CD4-positive, alpha-beta memory T cell (primary cell): ENCODE measurements at regions not wholly inside any gene's neighbourhood (a gene's known extent, or its start where the extent isn't known, plus 50 kb on each side); places are given as distances from the start of the nearest gene placed in this dataset.

Experiments
- CTCF ChIA-PET: fragments of 350-600 bp; sonication (Branson Sonifier 250); formaldehyde crosslinking; loops from one replicate; lab custom pipeline; 2021; ENCODE audit warnings: inconsistent platforms; ENCODE audit not compliant: partially characterized antibody; lab: Charles Lee
- POLR2A ChIA-PET: fragments of 350-600 bp; sonication (Branson Sonifier 250); formaldehyde crosslinking; loops from one replicate; lab custom pipeline; 2021; ENCODE audit not compliant: partially characterized antibody; lab: Charles Lee
- DNase-seq, 5 donors: peaks; one replicate each; pipeline versions ENCODE4 v3.0.0 to v3.0.0-alpha.2; 2020 to 2022; ENCODE audit warnings: mixed read lengths in 1 of 5
- H3K27ac ChIP-seq: one replicate; pipeline ENCODE4 v1.7.0; 2013; ENCODE audit warnings: low read depth, low read length
- H3K27me3 ChIP-seq: 2 replicates; pipeline ENCODE4 v1.7.0; 2013; ENCODE audit warnings: mild to moderate bottlenecking, low read length, moderate library complexity; ENCODE audit not compliant: insufficient read depth
- H3K36me3 ChIP-seq: 2 replicates; pipeline ENCODE4 v1.7.0; 2013; ENCODE audit warnings: mild to moderate bottlenecking, low read length, moderate library complexity; ENCODE audit not compliant: insufficient read depth
- H3K4me1 ChIP-seq: 2 replicates; pipeline ENCODE4 v1.7.0; 2013; ENCODE audit warnings: mild to moderate bottlenecking, low read length, moderate library complexity; ENCODE audit not compliant: insufficient read depth
- H3K4me3 ChIP-seq, 2 donors: one replicate each; pipeline ENCODE4 v1.7.0; 2013; ENCODE audit warnings: low read length in 2 of 2, mild to moderate bottlenecking in 1 of 2
- H3K9me3 ChIP-seq, 2 donors: one replicate each; pipeline ENCODE4 v1.7.0; 2013; ENCODE audit warnings: low read length in 2 of 2, control low read depth in 1 of 2; ENCODE audit not compliant: control insufficient read depth in 1 of 2
- H3K27ac Mint-ChIP-seq, 7 donors: one replicate each; pipeline ENCODE4 v1.8.0; 2020 to 2021; ENCODE audit warnings: mixed read lengths in 7 of 7, mild to moderate bottlenecking in 6 of 7, inconsistent platforms in 3 of 7, moderate library complexity in 3 of 7
- H3K27me3 Mint-ChIP-seq, 2 donors: one replicate each; pipeline ENCODE4 v1.8.0; 2020 to 2021; ENCODE audit warnings: mixed read lengths in 2 of 2
- H3K36me3 Mint-ChIP-seq, 2 donors: one replicate each; pipeline ENCODE4 v1.8.0; 2020 to 2021; ENCODE audit warnings: mixed read lengths in 2 of 2, inconsistent platforms in 1 of 2, mild to moderate bottlenecking in 1 of 2
- H3K4me1 Mint-ChIP-seq, 4 donors: one replicate each; pipeline ENCODE4 v1.8.0; 2020 to 2021; ENCODE audit warnings: mixed read lengths in 4 of 4, mild to moderate bottlenecking in 1 of 4
- H3K4me3 Mint-ChIP-seq, 8 donors: one replicate each; pipeline ENCODE4 v1.8.0; 2020 to 2021; ENCODE audit warnings: mixed read lengths in 8 of 8, mild to moderate bottlenecking in 7 of 8, moderate library complexity in 6 of 8, inconsistent platforms in 3 of 8
- H3K9me3 Mint-ChIP-seq, 8 donors: one replicate each; pipeline ENCODE4 v1.8.0; 2020 to 2021; ENCODE audit warnings: mixed read lengths in 8 of 8, mild to moderate bottlenecking in 5 of 8, inconsistent platforms in 3 of 8, moderate library complexity in 1 of 8
- intact Hi-C: fragments of 100-400 bp; cut with micrococcal nuclease; formaldehyde crosslinking; loops from one replicate; pipeline ENCODE4 v1.15.1; 2023

GRCh38 chr20:16974855-16975162 lies 226.7 kb downstream of the OTOR start:
- CTCF ChIA-PET = no interaction called here
- no peak for DNase-seq
- POLR2A ChIA-PET = no interaction called here

GRCh38 chr20:16975682-16976081 lies 227.5 kb downstream of the OTOR start:
- no peaks in the 10 kb centered on the region for H3K4me1 ChIP-seq
- H3K36me3 ChIP-seq = no peaks in the 10 kb centered on the region
- Mint-ChIP-seq H3K4me3 (no peak overlapping the region), H3K36me3 (no peaks in the 10 kb centered on the region), H3K27me3 (no peaks in the 10 kb centered on the region), H3K9me3 (peaks cover 0 to 12% (median 6%) of the 10 kb centered on the region in 8 donors), H3K4me1 (peaks cover 0 to 1% (median 0%) of the 10 kb centered on the region in 4 donors), H3K27ac (no peak overlapping the region)
- no peak for DNase-seq
- intact Hi-C loops = no loop called here
- no peak overlapping the region for H3K27ac ChIP-seq
- POLR2A ChIA-PET = no interaction called here
- no peak overlapping the region for H3K4me3 ChIP-seq
- no peaks in the 10 kb centered on the region for H3K9me3 ChIP-seq
- H3K27me3 ChIP-seq = no peaks in the 10 kb centered on the region
- CTCF ChIA-PET = no interaction called here

More at GRCh38 chr20:16974855-16975162, 226.7 kb downstream of the OTOR start:
- H3K27me3 ChIP-seq = no peaks in the 10 kb centered on the region
- H3K27me3 Mint-ChIP-seq = peaks cover 0 to under 1% of the 10 kb centered on the region in 2 donors
- no peak overlapping the region for H3K4me3 ChIP-seq
- intact Hi-C loops = no loop called here
- peaks cover 0 to 1% (median 0%) of the 10 kb centered on the region in 4 donors for H3K4me1 Mint-ChIP-seq
- no peak overlapping the region for H3K4me3 Mint-ChIP-seq
- H3K27ac Mint-ChIP-seq = no peak overlapping the region
- H3K36me3 Mint-ChIP-seq = no peaks in the 10 kb centered on the region
- H3K9me3 ChIP-seq = no peaks in the 10 kb centered on the region
- H3K27ac ChIP-seq = no peak overlapping the region
- no peaks in the 10 kb centered on the region for H3K4me1 ChIP-seq
- peaks cover 0 to 12% (median 6%) of the 10 kb centered on the region in 8 donors for H3K9me3 Mint-ChIP-seq
- no peaks in the 10 kb centered on the region for H3K36me3 ChIP-seq

- Mint-ChIP-seq H3K9me3 (peaks cover 0 to 15% (median 8%) of the 10 kb centered on the region in 8 donors), H3K27ac (no peak overlapping the region), H3K36me3 (no peaks in the 10 kb centered on the region), H3K4me1 (peaks cover 0 to 1% (median 0%) of the 10 kb centered on the region in 4 donors), H3K27me3 (no peaks in the 10 kb centered on the region), H3K4me3 (no peak overlapping the region)
- Histone ChIP-seq H3K27me3 (no peaks in the 10 kb centered on the region), H3K36me3 (no peaks in the 10 kb centered on the region), H3K4me1 (no peaks in the 10 kb centered on the region), H3K27ac (no peak overlapping the region), H3K4me3 (no peak overlapping the region), H3K9me3 (no peaks in the 10 kb centered on the region)
- no peak for DNase-seq
- CTCF ChIA-PET = no interaction called here
- intact Hi-C loops = no loop called here
- POLR2A ChIA-PET = no interaction called here
These were observed 230.3 kb downstream of the OTOR start for GRCh38 chr20:16978497-16978896.

GRCh38 chr20:16982091-16982726 lies 234.1 kb downstream of the OTOR start:
- no peaks in the 10 kb centered on the region for H3K4me1 ChIP-seq
- H3K9me3 ChIP-seq = no peaks in the 10 kb centered on the region
- Mint-ChIP-seq H3K27me3 (no peaks in the 10 kb centered on the region), H3K4me1 (no peaks in the 10 kb centered on the region), H3K36me3 (no peaks in the 10 kb centered on the region), H3K4me3 (no peak overlapping the region), H3K27ac (no peak overlapping the region), H3K9me3 (peaks cover 0 to 12% (median 8%) of the 10 kb centered on the region in 8 donors)
- intact Hi-C loops = no loop called here
- POLR2A ChIA-PET = no interaction called here
- no peak overlapping the region for H3K27ac ChIP-seq
- H3K36me3 ChIP-seq = no peaks in the 10 kb centered on the region
- CTCF ChIA-PET = no interaction called here
- no peak overlapping the region for H3K4me3 ChIP-seq
- DNase-seq = no peak
- no peaks in the 10 kb centered on the region for H3K27me3 ChIP-seq

GRCh38 chr20:16984481-16984880 lies 236.3 kb downstream of the OTOR start:
- ChIA-PET POLR2A (no interaction called here), CTCF (no interaction called here)
- H3K27me3 ChIP-seq = no peaks in the 10 kb centered on the region
- H3K27ac ChIP-seq = no peak overlapping the region
- H3K4me3 ChIP-seq = no peak overlapping the region
- H3K9me3 ChIP-seq = no peaks in the 10 kb centered on the region
- no peak for DNase-seq
- H3K4me1 Mint-ChIP-seq = no peaks in the 10 kb centered on the region
- no peak overlapping the region for H3K4me3 Mint-ChIP-seq
- H3K36me3 Mint-ChIP-seq = no peaks in the 10 kb centered on the region
- H3K27me3 Mint-ChIP-seq = no peaks in the 10 kb centered on the region
- no peaks in the 10 kb centered on the region for H3K36me3 ChIP-seq
- H3K27ac Mint-ChIP-seq = no peak overlapping the region
- H3K4me1 ChIP-seq = no peaks in the 10 kb centered on the region
- peaks cover 0 to 12% (median 5%) of the 10 kb centered on the region in 8 donors for H3K9me3 Mint-ChIP-seq
- intact Hi-C loops = no loop called here

- Mint-ChIP-seq H3K9me3 (peaks cover 0 to 7% (median 0%) of the 10 kb centered on the region in 8 donors), H3K4me1 (no peaks in the 10 kb centered on the region), H3K36me3 (no peaks in the 10 kb centered on the region), H3K27ac (no peak overlapping the region), H3K4me3 (no peak overlapping the region), H3K27me3 (no peaks in the 10 kb centered on the region)
- DNase-seq = no peak
- Histone ChIP-seq H3K36me3 (no peaks in the 10 kb centered on the region), H3K4me3 (no peak overlapping the region), H3K4me1 (no peaks in the 10 kb centered on the region), H3K27ac (no peak overlapping the region), H3K27me3 (no peaks in the 10 kb centered on the region), H3K9me3 (no peaks in the 10 kb centered on the region)
- intact Hi-C loops = no loop called here
- POLR2A ChIA-PET = no interaction called here
- CTCF ChIA-PET = no interaction called here
These were observed 223.5 kb upstream of the PCSK2 start for GRCh38 chr20:17003170-17003870.

GRCh38 chr20:17010181-17010580 lies 216.7 kb upstream of the PCSK2 start:
- intact Hi-C loops = no loop called here
- no peak overlapping the region for H3K4me3 Mint-ChIP-seq
- CTCF ChIA-PET = no interaction called here
- no peaks in the 10 kb centered on the region for H3K36me3 Mint-ChIP-seq
- H3K36me3 ChIP-seq = no peaks in the 10 kb centered on the region
- DNase-seq = no peak
- no peaks in the 10 kb centered on the region for H3K4me1 ChIP-seq
- H3K9me3 Mint-ChIP-seq = peaks cover 0 to 5% (median 0%) of the 10 kb centered on the region in 8 donors
- no peak overlapping the region for H3K4me3 ChIP-seq
- no peaks in the 10 kb centered on the region for H3K4me1 Mint-ChIP-seq
- H3K27ac Mint-ChIP-seq = no peak overlapping the region
- H3K27ac ChIP-seq = no peak overlapping the region
- POLR2A ChIA-PET = no interaction called here
- no peaks in the 10 kb centered on the region for H3K27me3 Mint-ChIP-seq
- H3K27me3 ChIP-seq = no peaks in the 10 kb centered on the region
- H3K9me3 ChIP-seq = no peaks in the 10 kb centered on the region
